ENCODE measurements at regions not wholly inside any gene's neighbourhood (a gene's known extent, or its start where the extent isn't known, plus 50 kb on each side); places are given as distances from the start of the nearest gene placed in this dataset.

- no peak for DNase-seq
These were observed 73.1 kb upstream of the ARHGAP32 start for GRCh38 chr11:129265125-129265788.

- no peak for DNase-seq
These were observed 72.0 kb upstream of the ARHGAP32 start for GRCh38 chr11:129264114-129264513.

GRCh38 chr11:129260750-129261149 is 68.6 kb upstream of the ARHGAP32 start:
- DNase-seq = no peak

GRCh38 chr11:129259931-129260348 is 67.8 kb upstream of the ARHGAP32 start:
- no peak for DNase-seq

DNA sequence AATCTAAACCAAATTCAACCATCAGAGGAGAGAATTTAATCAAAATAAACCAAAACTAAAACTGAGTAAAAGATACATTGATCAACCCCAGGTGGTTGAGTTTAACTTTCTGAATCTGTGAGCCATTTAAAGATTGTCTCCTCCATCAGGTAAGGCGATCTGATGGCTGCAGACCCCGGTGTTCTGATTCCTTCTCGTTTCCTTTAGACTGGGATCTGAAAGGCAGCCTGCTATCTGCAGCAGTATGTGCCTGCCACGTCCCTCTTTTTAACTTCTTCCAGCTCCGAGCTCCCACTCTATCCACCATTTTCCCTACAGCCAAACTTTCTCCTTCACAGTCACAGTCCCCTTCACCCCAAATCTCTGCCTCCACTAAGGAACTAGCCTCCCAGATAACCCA is 66.1 kb upstream of the ARHGAP32 start:
- no peak for DNase-seq

GRCh38 chr11:129257512-129257911 is 65.4 kb upstream of the ARHGAP32 start:
- no peak for DNase-seq

GRCh38 chr11:129252621-129253020 is 60.5 kb upstream of the ARHGAP32 start:
- no peak for DNase-seq

DNA sequence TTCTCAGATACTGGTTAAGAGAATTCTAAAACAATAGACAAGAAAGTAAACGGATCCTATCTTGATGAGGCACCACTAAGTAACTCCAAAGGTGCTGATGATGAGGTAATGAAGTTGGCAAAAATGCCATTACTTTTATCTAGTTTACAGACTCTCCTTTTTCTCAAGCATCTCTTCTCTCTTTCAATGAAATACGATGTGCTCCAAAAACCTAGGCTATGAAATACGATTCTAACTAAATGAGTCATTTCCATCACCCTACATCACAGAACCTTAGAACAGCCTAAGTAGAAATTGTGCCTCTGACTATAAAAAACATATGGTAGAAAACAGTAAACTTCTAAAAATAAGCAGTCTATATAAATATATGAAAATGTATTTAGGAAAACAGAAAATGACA is 58.9 kb upstream of the ARHGAP32 start:
- DNase-seq = no peak

GRCh38 chr11:129249923-129250322 is 57.8 kb upstream of the ARHGAP32 start:
- no peak for DNase-seq

GRCh38 chr11:129249351-129249750 is 57.2 kb upstream of the ARHGAP32 start:
- DNase-seq = no peak

GRCh38 chr11:129248618-129249017 is 56.5 kb upstream of the ARHGAP32 start:
- no peak for DNase-seq

DNA sequence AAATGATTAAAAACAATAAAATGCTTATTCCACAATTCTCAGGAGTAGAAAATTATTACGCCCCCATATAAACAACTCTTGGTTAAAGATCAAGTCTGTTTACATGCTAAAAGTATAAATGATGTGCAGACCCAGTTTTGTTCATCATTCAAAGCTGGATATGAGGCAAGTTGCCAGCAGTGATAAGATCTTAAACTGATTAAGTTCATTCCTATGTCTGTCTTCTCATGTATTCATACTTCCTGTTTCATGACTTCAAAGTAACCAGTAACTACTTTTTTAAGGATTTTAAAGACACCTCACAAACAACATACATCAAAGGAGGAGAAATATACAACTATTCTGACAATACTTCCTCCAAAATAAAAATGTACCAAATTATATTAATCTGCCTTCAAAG is 55.0 kb upstream of the ARHGAP32 start:
- no peak for DNase-seq

GRCh38 chr11:129242855-129243254 is 50.7 kb upstream of the ARHGAP32 start:
- no peak for DNase-seq

Data from inflammatory macrophage treated with lipopolysaccharide for 1 hour (primary cell).